GM19043 (cell line): ENCODE measurements at regions not wholly inside any gene's neighbourhood (a gene's known extent, or its start where the extent isn't known, plus 50 kb on each side); places are given as distances from the start of the nearest gene placed in this dataset.

Experiments
- ATAC-seq: cut with Tn5 transposase; IDR thresholded peaks from one replicate; pipeline ENCODE4 v1.9.1; 2021; ENCODE audit warnings: low read depth; ENCODE audit not compliant: unreplicated experiment

DNA sequence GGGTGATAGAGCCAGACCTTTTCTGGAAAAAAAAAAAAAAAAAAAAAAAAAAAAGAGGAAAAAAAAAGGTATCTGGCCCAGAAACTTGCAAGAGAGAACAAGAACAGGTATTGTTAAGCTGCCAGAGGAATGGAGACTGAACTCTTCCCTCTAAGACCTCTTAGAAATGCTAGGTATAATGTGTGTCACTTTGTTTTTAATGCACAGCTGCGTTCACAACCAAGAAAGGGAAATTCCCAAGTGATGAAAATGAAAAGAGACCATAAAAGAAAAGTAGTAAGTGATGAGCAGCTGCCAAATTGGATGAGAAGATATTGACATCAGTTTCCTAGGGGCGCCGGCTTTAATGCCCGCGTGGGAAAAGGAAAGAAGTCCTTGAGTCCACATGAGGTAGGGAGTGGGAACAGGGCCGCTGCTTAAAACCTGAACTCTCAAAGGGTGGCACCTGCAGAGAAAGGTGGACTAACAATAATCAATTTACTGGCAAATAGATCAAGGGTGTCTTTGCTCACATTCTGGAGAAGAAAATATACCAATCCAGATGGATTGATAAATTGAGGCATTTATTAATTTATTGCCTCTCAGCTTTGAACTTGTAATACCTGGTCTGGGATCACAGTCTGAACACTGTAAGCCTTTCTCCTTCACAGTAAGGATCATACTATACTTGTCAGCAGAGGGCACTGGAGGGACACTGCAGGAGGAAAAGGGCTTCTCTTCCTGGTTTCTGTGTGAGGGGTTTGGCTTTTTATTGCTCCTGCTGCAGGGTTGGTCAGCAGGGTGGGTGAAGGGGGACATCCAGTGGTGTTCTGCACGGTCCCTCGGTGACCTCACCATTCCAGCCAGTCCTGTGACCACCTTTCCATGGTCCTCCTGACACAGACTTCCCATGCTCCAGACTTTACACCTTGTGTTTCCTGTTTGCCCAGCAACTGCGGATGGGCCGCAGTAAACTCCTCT, 131.6 kb downstream of the AQP9 start:
- ATAC-seq, result no peak

DNA sequence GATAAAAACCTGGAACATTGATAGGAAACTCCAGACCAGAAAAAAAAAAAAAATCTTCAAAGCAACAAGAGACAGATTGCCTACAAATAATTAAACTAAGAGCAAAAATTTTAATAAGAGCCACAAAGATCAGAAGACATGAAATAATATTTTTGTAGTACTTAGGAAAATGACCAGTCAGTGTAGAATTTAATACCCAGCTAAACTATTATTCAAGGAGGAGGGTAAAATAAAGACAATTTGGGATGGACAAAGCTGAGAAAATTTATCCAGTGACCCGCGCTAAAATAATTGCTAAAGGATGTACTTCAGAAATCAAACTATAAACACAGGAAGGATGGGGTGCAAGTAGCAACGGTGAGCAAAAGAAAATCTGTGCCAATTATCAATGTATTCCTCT, 133.2 kb downstream of the AQP9 start:
- ATAC-seq, result no peak

DNA sequence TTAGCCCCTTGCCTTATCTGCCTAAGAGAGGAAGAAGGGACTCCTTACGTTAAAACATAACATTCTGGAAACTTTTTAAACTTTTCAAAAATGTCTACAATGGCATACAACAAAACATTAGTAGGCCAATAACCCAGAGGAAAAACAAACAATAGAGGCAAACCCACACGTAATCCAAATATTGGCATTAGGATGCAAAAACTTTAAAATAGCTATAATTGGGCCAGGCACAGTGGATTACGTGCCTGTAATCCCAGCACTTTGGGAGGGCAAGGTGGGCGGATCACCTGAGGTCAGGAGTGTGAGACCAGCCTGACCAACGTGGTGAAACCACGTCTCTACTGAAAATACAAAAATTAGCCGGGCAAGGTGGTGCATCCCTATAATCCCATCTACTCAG, 134.9 kb downstream of the AQP9 start:
- no peak for ATAC-seq

DNA sequence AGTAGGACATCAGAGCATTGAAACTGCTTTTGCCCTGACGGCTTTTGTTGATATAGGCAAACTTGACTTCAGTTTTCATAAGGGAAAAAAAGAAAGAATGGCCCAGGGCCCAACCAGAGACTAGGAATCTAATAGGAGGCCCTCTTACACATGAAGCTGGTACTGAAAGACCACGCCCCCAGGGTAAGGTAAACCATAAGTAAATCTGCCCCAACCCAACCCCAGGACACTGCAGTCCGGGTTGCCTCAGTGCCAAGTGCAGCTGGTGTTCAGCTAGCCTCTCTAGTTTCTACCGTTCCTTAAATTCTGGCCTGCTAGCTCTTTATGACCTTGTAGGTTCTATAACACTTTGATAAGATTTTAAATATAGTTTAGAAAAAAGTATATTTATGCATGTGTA, 136.7 kb downstream of the AQP9 start:
- ATAC-seq, result no peak

DNA sequence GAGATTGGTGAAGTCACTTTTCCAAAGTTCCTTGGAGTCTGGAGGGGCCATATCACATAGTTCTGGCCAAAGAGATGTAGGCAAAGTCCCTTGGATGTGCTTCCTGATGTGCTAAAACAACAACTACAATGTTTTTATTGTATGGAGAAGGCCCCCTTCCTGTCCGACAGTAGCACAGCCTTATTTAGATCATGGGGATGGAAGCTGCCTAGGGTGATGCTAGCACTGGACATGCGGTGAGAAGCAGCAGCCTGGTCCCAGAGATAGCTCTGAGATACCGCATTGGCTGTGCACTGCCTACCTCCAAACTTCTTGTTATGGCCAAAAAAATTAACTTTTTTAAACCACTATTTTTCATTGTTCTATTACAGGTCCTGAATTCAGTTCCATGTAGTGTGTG, 137.6 kb downstream of the AQP9 start:
- ATAC-seq, result no peak

DNA sequence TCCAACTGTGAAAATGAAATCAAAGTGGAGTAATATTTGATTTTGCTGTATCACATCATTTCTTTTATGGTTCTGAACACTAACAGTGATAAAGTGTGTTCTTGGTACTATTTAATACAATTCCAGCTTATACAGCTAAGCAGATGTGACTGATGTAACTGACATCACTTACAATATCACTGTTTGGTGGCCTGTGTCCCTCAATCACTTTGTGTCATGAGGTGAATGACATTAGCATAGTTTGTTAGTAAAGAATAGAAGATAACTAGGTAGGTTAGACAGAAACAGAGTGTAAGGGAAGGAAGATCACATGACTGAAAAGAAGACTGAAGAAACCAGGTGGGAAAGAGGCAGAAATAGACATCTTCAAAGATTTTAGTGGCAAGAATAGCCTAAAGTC, 138.7 kb downstream of the AQP9 start:
- no peak for ATAC-seq

DNA sequence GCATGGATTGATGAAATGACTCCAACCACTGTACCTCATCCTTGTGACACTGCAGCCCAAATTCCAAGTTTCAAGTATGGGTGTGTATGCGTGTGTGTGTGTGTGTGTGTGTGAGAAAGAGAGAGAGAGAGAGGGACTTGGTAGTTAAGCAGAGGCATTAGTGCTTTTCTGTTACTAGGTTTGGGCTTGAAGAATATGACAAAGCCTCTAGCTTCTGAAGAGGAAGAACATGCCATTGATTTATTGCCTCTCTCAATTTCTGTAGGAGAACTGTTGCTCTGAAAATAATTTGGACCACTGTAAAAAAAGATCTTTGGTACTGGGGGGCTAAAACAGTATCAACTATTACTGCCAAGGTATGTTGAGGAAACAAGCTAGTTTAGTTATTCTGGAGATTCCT, 139.2 kb downstream of the AQP9 start:
- ATAC-seq, result no peak

DNA sequence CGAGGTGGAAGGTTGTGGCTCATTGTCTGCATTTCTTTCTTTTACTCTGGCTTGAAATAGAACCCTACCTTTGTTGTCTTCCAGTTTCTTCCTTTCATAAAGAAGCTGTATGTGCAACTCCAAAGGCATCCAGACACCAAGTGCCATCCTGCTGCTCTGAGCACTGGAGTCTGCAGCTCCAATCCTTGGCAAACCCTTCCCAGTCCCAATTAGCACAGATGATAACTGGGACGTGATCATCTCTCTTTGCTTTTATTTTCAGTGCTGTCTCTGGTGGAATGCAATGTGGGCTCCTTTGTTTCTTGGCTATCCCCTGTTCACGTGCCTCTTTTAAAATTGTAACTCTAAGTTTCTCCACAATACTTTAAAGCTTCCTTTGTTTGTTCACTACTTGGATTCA, 140.9 kb downstream of the AQP9 start:
- ATAC-seq, result no peak

DNA sequence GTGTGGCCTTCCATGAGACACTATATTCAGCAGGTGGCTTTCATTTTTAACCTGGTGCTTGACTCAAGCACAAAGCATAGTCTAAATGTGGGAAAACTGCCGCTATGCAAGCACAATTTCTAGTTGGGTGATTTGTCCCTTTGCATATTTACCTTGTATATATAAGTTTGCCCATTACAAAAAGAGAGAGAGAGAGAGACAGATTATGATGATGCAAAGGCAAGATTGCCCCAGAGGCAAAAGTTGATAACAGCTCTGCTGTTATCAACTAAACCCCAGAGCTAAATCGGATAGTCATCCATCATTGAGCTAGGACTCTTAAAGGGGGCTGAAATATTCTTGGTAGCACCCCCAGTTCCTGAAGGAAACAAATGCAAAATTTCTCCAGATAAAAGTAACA, 141.5 kb downstream of the AQP9 start:
- no peak for ATAC-seq

DNA sequence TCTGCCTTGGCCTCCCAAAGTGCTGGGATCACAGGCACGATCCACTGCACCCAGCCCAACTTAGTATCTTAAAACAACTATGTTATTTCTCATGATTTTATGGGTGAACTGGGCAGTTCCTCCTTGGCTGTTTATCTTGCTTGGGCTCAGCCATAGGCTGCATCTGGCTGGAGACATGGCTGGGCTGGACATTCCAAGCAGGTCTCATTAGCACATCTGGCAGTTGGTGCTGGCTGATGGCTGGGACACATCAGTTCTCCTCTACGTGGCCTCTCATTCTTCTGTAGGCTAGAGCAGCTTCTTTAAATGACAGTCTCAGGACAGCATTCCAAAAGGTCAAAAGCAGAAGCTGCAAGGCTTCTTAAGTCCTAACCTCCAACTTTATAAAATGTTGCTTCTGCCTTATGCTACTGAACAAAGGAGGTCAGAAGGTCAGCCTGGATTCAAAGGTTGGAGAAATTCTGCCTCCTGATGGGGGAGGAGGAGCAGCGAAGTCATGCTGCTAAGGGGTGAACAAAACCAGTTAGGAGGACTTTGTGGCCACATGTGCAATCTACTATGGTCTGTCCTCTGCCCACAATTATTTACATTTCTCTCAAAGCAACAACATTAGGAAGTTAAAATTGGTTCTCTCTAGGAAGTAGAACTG, 144.0 kb downstream of the AQP9 start:
- ATAC-seq, result no peak

DNA sequence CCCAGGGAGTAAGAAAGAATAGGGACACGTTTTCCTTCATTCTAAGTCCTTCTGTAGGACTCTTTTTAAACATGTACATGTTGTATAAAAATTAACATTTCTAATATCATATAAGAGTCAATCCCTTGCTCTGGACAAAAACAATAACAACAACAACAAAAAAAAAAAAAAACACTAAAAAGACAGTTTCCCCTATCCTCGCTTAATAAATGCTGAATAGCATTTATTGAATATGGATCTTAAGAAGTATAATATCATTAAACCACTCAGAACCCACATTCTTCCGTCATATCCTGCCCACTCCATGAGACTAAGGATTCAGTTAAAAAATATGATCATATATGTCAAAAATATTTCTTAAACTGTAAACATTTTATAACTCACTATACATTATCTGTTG, 145.1 kb downstream of the AQP9 start:
- no peak for ATAC-seq

DNA sequence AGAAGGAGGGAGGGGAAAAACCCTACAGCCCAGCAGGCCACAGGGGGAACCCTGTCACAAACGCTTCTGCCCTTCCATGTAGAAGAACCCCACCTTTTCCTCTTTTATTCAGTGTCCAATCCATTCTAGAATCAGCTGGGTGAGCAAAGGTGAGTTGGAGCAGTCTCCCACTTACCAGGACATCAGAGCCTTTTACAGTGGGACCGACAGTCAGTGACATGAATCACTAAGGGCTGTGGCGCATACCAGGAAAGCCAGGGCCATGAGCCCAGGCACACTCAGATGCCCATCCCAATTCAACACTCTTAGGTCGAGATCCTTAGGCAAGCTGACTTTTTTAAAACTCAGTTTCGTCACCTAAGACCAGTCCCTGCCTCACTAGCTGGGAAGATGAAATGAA, 146.1 kb downstream of the AQP9 start:
- no peak for ATAC-seq

DNA sequence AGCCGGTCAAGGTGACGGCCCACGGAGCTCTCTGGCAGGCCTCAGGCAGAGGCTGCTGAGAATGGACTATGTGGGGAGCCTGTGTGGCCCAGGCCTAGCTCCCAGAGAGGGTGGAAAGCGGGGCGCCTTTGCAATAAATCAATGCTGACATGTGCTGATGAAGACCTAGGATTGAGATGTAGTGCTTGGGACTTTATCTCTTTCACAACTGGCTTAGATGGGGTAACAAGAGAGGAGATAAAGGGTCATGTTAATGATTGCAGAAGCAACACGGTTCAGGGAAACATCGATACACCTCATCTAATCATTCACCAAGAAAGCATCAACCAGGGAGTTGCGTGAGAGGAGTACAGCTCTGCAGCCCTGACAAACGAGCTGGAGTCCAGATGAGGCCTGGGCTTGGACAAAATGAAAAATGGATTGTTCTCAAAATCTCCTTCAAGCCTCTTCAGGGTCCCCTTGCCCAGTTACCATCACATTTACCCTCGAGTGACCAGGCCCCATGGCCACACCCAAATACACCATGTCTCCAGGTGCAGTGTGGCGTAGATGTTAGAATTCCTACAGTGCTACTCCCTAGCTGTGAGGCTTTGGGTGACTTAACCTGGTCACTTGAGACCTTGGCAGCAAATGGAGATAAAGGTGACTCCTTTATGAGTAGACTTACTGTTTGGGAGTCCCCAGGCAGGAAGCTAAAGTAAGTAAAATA, 146.4 kb upstream of the LIPC start:
- no peak for ATAC-seq

DNA sequence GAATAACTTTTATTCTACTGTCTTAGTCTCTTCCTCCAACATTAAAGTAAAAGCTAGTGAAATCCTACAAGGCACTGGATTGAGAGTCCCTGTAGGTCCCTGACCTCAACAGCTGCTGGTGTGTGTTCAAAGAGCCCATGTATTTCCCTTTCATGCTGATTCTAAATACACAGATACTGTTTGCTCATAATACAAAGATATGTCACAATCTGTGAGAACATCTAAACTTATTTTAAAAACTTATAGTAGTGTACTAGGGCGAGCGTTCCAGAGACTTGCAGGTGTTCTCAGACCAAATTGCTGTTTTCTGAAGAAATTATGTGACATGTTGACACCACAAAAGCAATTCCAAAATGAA, 145.9 kb upstream of the LIPC start:
- ATAC-seq, result no peak

DNA sequence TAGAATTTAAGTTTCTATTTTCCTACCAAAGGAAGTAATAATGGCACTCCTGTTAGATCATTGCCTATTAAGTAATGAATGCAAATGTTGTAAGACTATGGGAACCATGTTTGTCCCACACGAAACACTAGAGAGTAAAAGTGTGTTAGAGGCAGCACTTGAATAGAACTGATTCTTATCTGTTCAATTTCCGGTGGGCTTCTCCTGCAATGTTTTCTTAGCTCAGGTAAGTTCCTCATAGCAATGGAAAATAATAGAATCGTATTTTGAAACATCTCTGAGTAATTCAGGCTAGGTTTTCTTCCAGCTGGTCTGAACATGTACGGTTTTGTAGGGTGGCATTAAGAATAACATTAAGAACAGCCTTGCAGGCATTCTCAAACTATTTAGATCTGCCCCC, 145.3 kb upstream of the LIPC start:
- no peak for ATAC-seq

DNA sequence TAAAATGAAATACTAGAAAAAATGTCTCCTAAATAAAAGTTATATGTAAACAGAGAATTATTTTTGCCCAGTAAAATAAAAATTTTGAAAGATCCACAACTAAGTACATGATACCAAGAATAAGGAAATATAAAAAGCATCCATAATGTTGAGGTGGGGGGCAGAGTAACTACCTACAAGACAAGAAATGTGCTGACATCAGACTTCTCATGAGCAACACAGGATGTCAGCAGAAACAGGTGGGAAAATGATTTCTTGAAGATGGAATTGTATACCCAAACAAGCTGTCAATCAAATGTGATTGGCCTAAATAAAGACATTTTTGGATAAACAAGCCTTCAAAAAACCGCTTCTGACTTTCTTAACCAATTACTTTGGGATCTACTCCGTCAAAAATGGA, 143.9 kb upstream of the LIPC start:
- ATAC-seq, result no peak

DNA sequence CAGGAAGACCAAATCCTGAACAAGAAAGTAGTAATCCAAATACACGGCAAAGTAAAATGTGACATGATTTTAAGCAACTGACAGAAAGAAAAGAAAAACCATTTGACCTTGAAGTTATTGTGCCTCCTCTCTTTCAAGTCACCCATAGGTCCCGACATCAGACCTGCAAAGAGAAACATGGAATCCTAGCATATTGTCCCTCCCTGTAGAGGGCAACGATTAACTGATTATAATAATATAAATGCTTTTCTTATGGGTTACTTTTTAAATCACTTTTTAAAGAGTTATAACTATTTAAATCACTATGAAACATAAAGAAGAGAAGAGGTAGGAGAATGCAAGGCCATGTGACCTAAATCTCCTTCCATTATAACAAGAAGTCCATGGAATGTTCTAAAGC, 143.2 kb upstream of the LIPC start:
- ATAC-seq, result no peak

DNA sequence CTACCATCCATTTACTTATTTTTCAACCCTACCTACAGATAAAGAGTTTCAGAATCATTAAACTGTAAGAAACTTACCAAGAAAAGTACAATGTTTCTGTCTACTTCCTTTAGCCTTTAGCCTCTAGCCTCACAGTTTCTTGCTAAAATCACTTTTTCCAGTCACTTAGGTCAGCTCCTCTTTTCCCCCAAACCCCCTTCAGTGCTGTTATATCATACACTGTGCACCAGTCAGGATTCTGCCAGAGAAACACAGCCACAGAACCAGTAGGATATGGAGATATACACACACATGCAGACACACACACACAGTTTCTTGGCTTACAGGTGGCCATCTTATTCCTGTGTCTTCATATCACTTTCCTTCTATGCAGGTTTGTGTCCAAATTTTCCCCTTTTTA, 139.9 kb upstream of the LIPC start:
- no peak for ATAC-seq

DNA sequence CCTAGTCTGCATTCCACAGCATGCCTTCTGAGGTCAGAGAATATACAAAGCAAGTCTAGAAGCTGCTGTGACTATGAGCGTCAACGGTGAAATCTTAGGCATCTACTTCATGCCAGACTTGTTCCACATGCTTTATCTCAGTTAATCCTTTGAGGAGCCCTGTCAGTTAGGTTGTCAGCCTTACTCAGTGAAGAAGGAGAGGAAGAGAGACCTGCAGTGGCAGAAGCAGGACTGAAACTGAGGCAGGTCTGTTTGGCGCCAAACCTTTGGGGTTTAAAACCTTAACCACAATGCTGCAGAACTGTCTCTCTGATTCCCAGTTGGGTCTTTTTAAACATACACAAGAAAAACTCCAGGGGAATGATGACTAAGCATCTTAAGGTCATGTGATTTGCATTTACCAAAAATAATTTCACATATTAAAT, 139.0 kb upstream of the LIPC start:
- ATAC-seq, result no peak

DNA sequence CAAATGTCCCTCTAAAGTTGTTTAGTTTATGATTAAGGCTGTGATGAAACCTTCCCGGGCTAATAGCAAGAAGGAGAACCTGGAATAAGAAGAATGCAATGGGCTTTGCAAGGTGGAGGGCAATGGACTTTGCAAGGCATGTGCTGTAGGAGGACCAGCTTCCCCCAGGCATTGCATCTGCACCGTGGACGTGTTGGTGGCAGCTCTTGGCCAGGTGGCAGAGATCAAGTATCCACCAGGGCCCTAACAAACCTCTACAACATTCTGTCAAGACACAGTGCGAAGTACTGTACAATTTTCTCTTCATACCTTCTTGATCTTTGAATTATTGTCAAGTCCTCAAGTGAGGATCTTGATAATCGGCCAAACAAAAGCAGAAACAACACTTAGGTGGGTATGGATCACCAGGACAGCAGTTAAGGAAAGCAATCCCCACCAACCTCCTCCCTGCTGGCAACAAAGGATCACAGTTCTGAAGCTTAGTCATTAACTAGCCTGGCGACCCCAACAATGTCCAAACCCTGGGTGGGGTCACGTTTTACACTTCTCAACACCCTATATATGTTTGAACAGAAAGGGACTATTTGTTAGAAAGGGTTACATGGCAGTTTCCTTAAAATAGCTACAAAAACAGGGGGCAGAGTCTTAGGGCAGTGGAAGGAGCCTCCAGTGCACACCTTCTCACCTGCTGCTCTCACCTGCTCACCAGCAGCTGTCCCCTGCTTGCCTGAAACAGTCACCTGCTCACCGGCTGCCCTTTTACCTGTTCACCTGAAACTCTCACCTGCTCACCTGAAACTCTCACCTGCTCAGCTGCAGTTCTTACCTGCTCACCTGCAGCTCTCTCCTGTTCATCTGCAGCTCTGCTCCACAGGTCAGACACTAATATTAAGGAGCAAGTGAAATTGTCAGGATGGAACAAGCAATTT, 137.9 kb upstream of the LIPC start:
- ATAC-seq, result no peak
